SK-N-SH treated with all-trans-retinoic acid at 6 μM for 48 hours (cell line): ENCODE measurements at regions not wholly inside any gene's neighbourhood (a gene's known extent, or its start where the extent isn't known, plus 50 kb on each side); places are given as distances from the start of the nearest gene placed in this dataset.

Experiments used
- ATAC-seq: fragments of 200-7000 bp; cut with Tn5 transposase; 3 replicates; pipeline ENCODE4 v1.9.1; 2020; ENCODE audit warnings: mild to moderate bottlenecking, moderate library complexity
- ARNTL ChIP-seq: fragments of 450-650 bp; formaldehyde crosslinking; IDR thresholded peaks from 2 replicates; pipeline ENCODE4 v1.5.0; 2020; ENCODE audit warnings: low read depth, mild to moderate bottlenecking, moderate library complexity, borderline replicate concordance
- BACH2 ChIP-seq: fragments of 250-450 bp; sonication (Bioruptor Pico); IDR thresholded peaks from 2 replicates; pipeline ENCODE4 v1.9.0; 2021; ENCODE audit warnings: mild to moderate bottlenecking, borderline replicate concordance
- CSDC2 ChIP-seq: fragments of 250-450 bp; sonication (Bioruptor Pico); IDR thresholded peaks from 2 replicates; pipeline ENCODE4 v1.5.0; 2020; ENCODE audit warnings: mild to moderate bottlenecking, moderate library complexity
- ESRRG ChIP-seq: fragments of 250-450 bp; sonication (Bioruptor Pico); IDR thresholded peaks from 2 replicates; pipeline ENCODE4 v1.6.1; 2021; ENCODE audit warnings: mild to moderate bottlenecking
- GLIS3 ChIP-seq: fragments of 250-450 bp; sonication (Bioruptor Pico); IDR thresholded peaks from 2 replicates; pipeline ENCODE4 v1.5.0; 2020; ENCODE audit warnings: mild to moderate bottlenecking, moderate library complexity
- ISL1 ChIP-seq: fragments of 250-450 bp; sonication (Bioruptor Pico); IDR thresholded peaks from 2 replicates; pipeline ENCODE4 v2.1.2; 2022; ENCODE audit warnings: mild to moderate bottlenecking, moderate library complexity
- OSR1 ChIP-seq: fragments of 250-450 bp; sonication (Bioruptor Pico); IDR thresholded peaks from 2 replicates; pipeline ENCODE4 v1.8.0; 2022; ENCODE audit warnings: moderate library complexity, mild to moderate bottlenecking, inconsistent platforms
- PPARA ChIP-seq: fragments of 250-450 bp; sonication (Bioruptor Pico); IDR thresholded peaks from 2 replicates; pipeline ENCODE4 v1.5.0; 2020; ENCODE audit warnings: mild to moderate bottlenecking, borderline replicate concordance
- SNAI2 ChIP-seq: fragments of 250-450 bp; sonication (Bioruptor Pico); IDR thresholded peaks from 2 replicates; pipeline ENCODE4 v1.5.0; 2020; ENCODE audit warnings: mild to moderate bottlenecking, moderate library complexity
- TCF4 ChIP-seq: fragments of 250-450 bp; sonication (Bioruptor Pico); IDR thresholded peaks from 2 replicates; pipeline ENCODE4 v1.8.0; 2021; ENCODE audit warnings: mild to moderate bottlenecking, moderate library complexity, borderline replicate concordance
- ZC3H10 ChIP-seq: fragments of 250-450 bp; sonication (Bioruptor Pico); IDR thresholded peaks from 2 replicates; pipeline ENCODE4 v1.5.1; 2021; ENCODE audit warnings: mild to moderate bottlenecking, moderate library complexity
- ZFP30 ChIP-seq: fragments of 450-650 bp; formaldehyde crosslinking; IDR thresholded peaks from 2 replicates; pipeline ENCODE4 v1.5.0; 2022; ENCODE audit warnings: mild to moderate bottlenecking, moderate library complexity
- ZNF565 ChIP-seq: fragments of 450-650 bp; formaldehyde crosslinking; conservative IDR thresholded peaks from 2 replicates; pipeline ENCODE4 v1.5.0; 2020; ENCODE audit warnings: low read depth, mild to moderate bottlenecking, moderate library complexity
- ZNF70 ChIP-seq: fragments of 450-650 bp; formaldehyde crosslinking; IDR thresholded peaks from 2 replicates; pipeline ENCODE4 v1.5.0; 2020; ENCODE audit warnings: mild to moderate bottlenecking, moderate library complexity
- ZNF8 ChIP-seq: fragments of 450-650 bp; formaldehyde crosslinking; IDR thresholded peaks from 2 replicates; pipeline ENCODE4 v1.5.0; 2020; ENCODE audit warnings: mild to moderate bottlenecking, moderate library complexity
- TF ChIP-seq, protein P1 (sequence below): fragments of 250-450 bp; sonication (Bioruptor Pico); IDR thresholded peaks from 2 replicates; pipeline ENCODE4 v1.5.1; 2020; ENCODE audit warnings: low read depth, mild to moderate bottlenecking, moderate library complexity
- TF ChIP-seq, protein P2 (sequence below): fragments of 250-450 bp; sonication (Bioruptor Pico); IDR thresholded peaks from 2 replicates; pipeline ENCODE4 v1.5.0; 2020; ENCODE audit warnings: mild to moderate bottlenecking, moderate library complexity
- TF ChIP-seq, protein P3 (sequence below): fragments of 250-450 bp; sonication (Bioruptor Pico); IDR thresholded peaks from 2 replicates; pipeline ENCODE4 v1.5.1; 2021; ENCODE audit warnings: mild to moderate bottlenecking, moderate library complexity
- TF ChIP-seq, protein P4 (sequence below): fragments of 250-450 bp; sonication (Bioruptor Pico); IDR thresholded peaks from 2 replicates; pipeline ENCODE4 v1.8.0; 2021; ENCODE audit warnings: low read depth, mild to moderate bottlenecking, moderate library complexity, borderline replicate concordance
- TF ChIP-seq, protein P5 (sequence below): fragments of 250-450 bp; sonication (Bioruptor Pico); IDR thresholded peaks from 2 replicates; pipeline ENCODE4 v1.8.0; 2020; ENCODE audit warnings: mild to moderate bottlenecking, moderate library complexity, borderline replicate concordance

DNA sequence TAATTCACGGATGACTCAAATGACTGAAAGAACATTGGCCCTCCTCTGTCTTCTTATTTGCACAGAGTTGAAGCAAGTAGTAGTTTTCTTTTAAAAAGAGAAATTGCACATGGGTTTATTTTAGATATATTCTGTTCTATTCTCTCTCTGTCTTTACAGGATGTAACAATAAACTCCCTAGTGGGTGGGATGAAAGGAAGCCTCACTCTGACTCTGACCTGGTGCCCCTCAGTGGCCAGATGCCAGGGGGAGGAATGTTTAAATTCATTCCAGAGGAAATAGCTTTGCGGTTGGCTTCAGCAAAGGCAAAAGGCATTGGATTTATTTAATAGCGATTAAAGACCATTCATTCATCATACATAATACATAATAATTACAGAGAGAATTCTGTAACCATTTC lies 156.4 kb upstream of the MTPN start:
- peak; percentile 27; the same call in 1 of the 2 replicates for TF ChIP-seq ISL1 (CRISPR knock-in tag)
- no peak for TF ChIP-seq ZC3H10 (CRISPR knock-in tag)
- peak; percentile 72 for ATAC-seq

DNA sequence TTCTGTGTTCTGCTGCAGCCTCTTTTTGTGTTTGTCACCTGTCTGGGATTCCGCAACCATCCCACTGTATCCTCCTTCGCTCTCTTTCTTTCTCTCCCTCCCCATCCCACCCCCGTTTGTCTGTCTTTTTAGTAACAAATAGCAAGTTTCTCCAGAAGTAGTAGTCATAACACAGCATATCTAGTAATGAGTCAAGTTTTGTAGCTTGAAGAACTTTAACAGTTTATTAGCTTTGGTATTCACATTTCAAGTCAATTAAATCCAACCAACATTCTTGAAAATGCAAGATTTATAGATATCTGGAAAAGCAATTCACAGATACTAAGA lies 154.1 kb upstream of the MTPN start:
- no peak for ATAC-seq

DNA sequence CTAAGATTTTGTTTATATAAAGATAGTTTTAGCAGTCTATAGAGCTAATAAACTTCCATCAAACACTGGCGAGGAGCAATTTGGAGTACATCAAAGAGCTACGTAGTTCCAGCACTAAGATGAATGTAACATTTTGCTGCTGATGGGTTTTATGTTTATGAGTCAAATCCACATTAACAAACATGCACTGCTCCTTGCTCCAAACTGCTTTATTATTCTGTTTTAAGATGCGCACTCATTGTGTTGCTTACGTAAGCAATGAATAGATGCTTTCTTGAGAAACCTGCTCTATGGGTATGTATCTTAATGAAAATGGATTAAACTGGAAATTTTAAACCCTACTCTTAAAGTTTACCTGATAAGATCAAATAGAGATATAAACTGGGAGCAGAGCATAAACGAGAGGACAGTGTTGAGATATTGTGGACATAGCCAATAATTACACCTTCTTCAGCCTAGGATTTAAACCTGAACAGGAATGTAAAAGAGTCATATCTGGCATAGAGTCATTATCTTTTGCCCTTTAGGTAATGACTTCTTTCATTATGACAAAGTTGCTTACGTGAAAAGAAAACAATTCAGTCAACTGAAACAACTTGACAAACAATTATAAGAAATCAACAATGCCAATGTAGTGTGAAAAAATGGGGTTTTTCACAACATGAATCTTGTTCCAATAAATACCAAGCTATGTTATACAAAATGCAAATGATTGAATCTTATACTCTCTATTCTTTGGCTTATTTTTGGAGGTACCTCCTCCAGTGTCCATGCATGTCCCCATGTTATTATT lies 153.5 kb upstream of the MTPN start:
- no peak for ATAC-seq
- TF ChIP-seq ZC3H10 (CRISPR knock-in tag) (no peak), ZNF70 (no peak), TCF4 (no peak), ISL1 (CRISPR knock-in tag) (no peak), ARNTL (CRISPR knock-in tag) (no peak), ZNF8 (no peak), CSDC2 (CRISPR knock-in tag) (no peak), GLIS3 (no peak), ZNF565 (no peak), OSR1 (CRISPR knock-in tag) (no peak), ESRRG (CRISPR knock-in tag) (no peak), BACH2 (CRISPR knock-in tag) (no peak), SNAI2 (CRISPR knock-in tag) (no peak), PPARA (CRISPR knock-in tag) (no peak), ZFP30 (CRISPR knock-in tag) (no peak)
- TF ChIP-seq, protein P1, sequence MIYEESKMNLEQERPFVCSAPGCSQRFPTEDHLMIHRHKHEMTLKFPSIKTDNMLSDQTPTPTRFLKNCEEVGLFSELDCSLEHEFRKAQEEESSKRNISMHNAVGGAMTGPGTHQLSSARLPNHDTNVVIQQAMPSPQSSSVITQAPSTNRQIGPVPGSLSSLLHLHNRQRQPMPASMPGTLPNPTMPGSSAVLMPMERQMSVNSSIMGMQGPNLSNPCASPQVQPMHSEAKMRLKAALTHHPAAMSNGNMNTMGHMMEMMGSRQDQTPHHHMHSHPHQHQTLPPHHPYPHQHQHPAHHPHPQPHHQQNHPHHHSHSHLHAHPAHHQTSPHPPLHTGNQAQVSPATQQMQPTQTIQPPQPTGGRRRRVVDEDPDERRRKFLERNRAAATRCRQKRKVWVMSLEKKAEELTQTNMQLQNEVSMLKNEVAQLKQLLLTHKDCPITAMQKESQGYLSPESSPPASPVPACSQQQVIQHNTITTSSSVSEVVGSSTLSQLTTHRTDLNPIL = no peak
- TF ChIP-seq, protein P2, sequence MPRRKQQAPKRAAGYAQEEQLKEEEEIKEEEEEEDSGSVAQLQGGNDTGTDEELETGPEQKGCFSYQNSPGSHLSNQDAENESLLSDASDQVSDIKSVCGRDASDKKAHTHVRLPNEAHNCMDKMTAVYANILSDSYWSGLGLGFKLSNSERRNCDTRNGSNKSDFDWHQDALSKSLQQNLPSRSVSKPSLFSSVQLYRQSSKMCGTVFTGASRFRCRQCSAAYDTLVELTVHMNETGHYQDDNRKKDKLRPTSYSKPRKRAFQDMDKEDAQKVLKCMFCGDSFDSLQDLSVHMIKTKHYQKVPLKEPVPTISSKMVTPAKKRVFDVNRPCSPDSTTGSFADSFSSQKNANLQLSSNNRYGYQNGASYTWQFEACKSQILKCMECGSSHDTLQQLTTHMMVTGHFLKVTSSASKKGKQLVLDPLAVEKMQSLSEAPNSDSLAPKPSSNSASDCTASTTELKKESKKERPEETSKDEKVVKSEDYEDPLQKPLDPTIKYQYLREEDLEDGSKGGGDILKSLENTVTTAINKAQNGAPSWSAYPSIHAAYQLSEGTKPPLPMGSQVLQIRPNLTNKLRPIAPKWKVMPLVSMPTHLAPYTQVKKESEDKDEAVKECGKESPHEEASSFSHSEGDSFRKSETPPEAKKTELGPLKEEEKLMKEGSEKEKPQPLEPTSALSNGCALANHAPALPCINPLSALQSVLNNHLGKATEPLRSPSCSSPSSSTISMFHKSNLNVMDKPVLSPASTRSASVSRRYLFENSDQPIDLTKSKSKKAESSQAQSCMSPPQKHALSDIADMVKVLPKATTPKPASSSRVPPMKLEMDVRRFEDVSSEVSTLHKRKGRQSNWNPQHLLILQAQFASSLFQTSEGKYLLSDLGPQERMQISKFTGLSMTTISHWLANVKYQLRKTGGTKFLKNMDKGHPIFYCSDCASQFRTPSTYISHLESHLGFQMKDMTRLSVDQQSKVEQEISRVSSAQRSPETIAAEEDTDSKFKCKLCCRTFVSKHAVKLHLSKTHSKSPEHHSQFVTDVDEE (CRISPR knock-in tag) = no peak
- TF ChIP-seq, protein P3, sequence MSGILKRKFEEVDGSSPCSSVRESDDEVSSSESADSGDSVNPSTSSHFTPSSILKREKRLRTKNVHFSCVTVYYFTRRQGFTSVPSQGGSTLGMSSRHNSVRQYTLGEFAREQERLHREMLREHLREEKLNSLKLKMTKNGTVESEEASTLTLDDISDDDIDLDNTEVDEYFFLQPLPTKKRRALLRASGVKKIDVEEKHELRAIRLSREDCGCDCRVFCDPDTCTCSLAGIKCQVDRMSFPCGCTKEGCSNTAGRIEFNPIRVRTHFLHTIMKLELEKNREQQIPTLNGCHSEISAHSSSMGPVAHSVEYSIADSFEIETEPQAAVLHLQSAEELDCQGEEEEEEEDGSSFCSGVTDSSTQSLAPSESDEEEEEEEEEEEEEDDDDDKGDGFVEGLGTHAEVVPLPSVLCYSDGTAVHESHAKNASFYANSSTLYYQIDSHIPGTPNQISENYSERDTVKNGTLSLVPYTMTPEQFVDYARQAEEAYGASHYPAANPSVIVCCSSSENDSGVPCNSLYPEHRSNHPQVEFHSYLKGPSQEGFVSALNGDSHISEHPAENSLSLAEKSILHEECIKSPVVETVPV (CRISPR knock-in tag) = no peak
- TF ChIP-seq, protein P4, sequence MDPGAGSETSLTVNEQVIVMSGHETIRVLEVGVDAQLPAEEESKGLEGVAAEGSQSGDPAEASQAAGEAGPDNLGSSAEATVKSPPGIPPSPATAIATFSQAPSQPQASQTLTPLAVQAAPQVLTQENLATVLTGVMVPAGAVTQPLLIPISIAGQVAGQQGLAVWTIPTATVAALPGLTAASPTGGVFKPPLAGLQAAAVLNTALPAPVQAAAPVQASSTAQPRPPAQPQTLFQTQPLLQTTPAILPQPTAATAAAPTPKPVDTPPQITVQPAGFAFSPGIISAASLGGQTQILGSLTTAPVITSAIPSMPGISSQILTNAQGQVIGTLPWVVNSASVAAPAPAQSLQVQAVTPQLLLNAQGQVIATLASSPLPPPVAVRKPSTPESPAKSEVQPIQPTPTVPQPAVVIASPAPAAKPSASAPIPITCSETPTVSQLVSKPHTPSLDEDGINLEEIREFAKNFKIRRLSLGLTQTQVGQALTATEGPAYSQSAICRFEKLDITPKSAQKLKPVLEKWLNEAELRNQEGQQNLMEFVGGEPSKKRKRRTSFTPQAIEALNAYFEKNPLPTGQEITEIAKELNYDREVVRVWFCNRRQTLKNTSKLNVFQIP = no peak
- TF ChIP-seq, all 23 proteins: peak for 0

More for the DNA sequence above, 154.1 kb upstream of the MTPN start:
- TF ChIP-seq ISL1 (CRISPR knock-in tag) (no peak), TCF4 (no peak), CSDC2 (CRISPR knock-in tag) (no peak), ZFP30 (CRISPR knock-in tag) (no peak), ZC3H10 (CRISPR knock-in tag) (no peak), BACH2 (CRISPR knock-in tag) (no peak)
- TF ChIP-seq, protein P4 = no peak
- TF ChIP-seq, protein P5, sequence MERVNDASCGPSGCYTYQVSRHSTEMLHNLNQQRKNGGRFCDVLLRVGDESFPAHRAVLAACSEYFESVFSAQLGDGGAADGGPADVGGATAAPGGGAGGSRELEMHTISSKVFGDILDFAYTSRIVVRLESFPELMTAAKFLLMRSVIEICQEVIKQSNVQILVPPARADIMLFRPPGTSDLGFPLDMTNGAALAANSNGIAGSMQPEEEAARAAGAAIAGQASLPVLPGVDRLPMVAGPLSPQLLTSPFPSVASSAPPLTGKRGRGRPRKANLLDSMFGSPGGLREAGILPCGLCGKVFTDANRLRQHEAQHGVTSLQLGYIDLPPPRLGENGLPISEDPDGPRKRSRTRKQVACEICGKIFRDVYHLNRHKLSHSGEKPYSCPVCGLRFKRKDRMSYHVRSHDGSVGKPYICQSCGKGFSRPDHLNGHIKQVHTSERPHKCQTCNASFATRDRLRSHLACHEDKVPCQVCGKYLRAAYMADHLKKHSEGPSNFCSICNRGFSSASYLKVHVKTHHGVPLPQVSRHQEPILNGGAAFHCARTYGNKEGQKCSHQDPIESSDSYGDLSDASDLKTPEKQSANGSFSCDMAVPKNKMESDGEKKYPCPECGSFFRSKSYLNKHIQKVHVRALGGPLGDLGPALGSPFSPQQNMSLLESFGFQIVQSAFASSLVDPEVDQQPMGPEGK (CRISPR knock-in tag) = no peak
